Subcutaneous abdominal adipose tissue (tissue), 5 donors: ENCODE measurements at regions not wholly inside any gene's neighbourhood (a gene's known extent, or its start where the extent isn't known, plus 50 kb on each side); places are given as distances from the start of the nearest gene placed in this dataset.

Experiments
- H3K27ac ChIP-seq: one replicate; pipeline ENCODE4 v1.7.0; 2013; ENCODE audit warnings: low read depth, mild to moderate bottlenecking, inconsistent platforms, low read length, moderate library complexity
- H3K27me3 ChIP-seq, 5 donors: one replicate each; pipeline ENCODE4 v1.7.0; 2013; ENCODE audit warnings: low read length in 5 of 5, inconsistent platforms in 1 of 5; ENCODE audit not compliant: control insufficient read depth in 5 of 5, insufficient read depth in 4 of 5
- H3K36me3 ChIP-seq, 5 donors: one replicate each; pipeline ENCODE4 v1.7.0; 2013; ENCODE audit warnings: low read length in 5 of 5; ENCODE audit not compliant: control insufficient read depth in 5 of 5, insufficient read depth in 5 of 5
- H3K4me1 ChIP-seq, 5 donors: one replicate each; pipeline ENCODE4 v1.7.0; 2013; ENCODE audit warnings: low read length in 5 of 5, mild to moderate bottlenecking in 3 of 5, moderate library complexity in 1 of 5; ENCODE audit not compliant: control insufficient read depth in 5 of 5, insufficient read depth in 5 of 5
- H3K4me3 ChIP-seq, 5 donors: one replicate each; pipeline ENCODE4 v1.7.0; 2013; ENCODE audit warnings: low read length in 5 of 5, low read depth in 1 of 5
- H3K9ac ChIP-seq, 5 donors: one replicate each; pipeline ENCODE4 v1.7.0; 2013; ENCODE audit warnings: low read length in 5 of 5, mild to moderate bottlenecking in 4 of 5, moderate library complexity in 3 of 5
- H3K9me3 ChIP-seq, 5 donors: one replicate each; pipeline ENCODE4 v1.7.0; 2013; ENCODE audit warnings: low read length in 5 of 5; ENCODE audit not compliant: control insufficient read depth in 5 of 5
- donor health status: healthy.
- donor health status: healthy.
- donor health status: healthy.
- donor health status: healthy.
- donor health status: healthy.

GRCh38 chr18:38931754-38932050, 1366.1 kb upstream of the CELF4 start:
- Histone ChIP-seq H3K27ac (no peak overlapping the region), H3K27me3 (no peaks in the 10 kb centered on the region), H3K4me3 (no peak overlapping the region), H3K36me3 (no peaks in the 10 kb centered on the region), H3K4me1 (no peaks in the 10 kb centered on the region), H3K9me3 (no peaks in the 10 kb centered on the region), H3K9ac (no peak overlapping the region)

GRCh38 chr18:38930881-38931753, 1365.5 kb upstream of the CELF4 start:
- H3K9ac ChIP-seq, result no peak overlapping the region
- no peaks in the 10 kb centered on the region for H3K9me3 ChIP-seq
- no peak overlapping the region for H3K27ac ChIP-seq
- H3K27me3 ChIP-seq, result no peaks in the 10 kb centered on the region
- H3K4me1 ChIP-seq, result no peaks in the 10 kb centered on the region
- no peak overlapping the region for H3K4me3 ChIP-seq
- H3K36me3 ChIP-seq, result no peaks in the 10 kb centered on the region

DNA sequence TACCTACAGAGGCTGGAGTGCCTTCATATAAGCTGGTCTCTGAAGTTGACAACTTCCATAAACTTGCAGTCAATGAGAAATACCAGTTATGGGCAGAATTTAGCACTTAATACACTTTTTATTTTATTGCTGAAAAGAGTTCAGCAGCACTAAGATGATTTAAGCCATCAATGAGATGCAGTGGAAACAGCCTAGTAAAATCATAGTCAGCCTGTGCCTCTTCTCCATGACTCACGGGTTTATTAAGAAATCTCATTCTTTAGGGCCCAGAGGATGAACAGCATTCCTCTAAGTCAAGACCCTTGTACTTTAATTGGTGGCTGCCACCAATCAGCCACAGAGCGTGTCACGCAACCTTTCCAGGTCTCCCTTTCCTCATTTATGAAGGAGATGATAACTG, 1357.9 kb upstream of the CELF4 start:
- no peaks in the 10 kb centered on the region for H3K4me1 ChIP-seq
- H3K27me3 ChIP-seq, result no peaks in the 10 kb centered on the region
- no peaks in the 10 kb centered on the region for H3K36me3 ChIP-seq
- H3K4me3 ChIP-seq, result no peak overlapping the region
- peaks cover 0 to 4% (median 0%) of the 10 kb centered on the region in 5 donors for H3K9me3 ChIP-seq
- no peak overlapping the region for H3K9ac ChIP-seq
- H3K27ac ChIP-seq, result no peak overlapping the region

- Histone ChIP-seq H3K27me3 (no peaks in the 10 kb centered on the region), H3K4me3 (no peak overlapping the region), H3K9ac (no peak overlapping the region), H3K9me3 (peaks cover 0 to 4% (median 0%) of the 10 kb centered on the region in 5 donors), H3K36me3 (no peaks in the 10 kb centered on the region), H3K4me1 (no peaks in the 10 kb centered on the region), H3K27ac (no peak overlapping the region)
These were observed 1357.5 kb upstream of the CELF4 start for GRCh38 chr18:38923126-38923525.

DNA sequence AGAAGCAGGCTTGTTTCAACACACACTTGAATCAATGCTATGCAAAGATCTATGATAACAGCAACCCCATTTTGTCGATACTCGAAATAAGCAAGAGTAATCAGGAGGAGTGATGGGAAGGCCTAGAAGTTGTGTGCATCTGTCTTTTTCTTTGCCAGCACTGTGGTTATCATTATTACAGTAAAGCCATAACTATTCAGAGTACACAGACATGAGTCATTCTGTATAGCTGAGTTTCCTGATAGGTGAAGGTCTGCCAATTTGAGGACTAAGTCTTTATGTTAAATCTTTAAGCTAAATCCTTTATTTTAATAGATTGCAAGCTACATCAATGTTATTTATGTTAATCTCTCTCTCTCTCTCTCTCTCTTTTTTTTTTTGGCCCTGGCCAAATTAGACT, 1344.4 kb upstream of the CELF4 start:
- no peaks in the 10 kb centered on the region for H3K36me3 ChIP-seq
- no peaks in the 10 kb centered on the region for H3K4me1 ChIP-seq
- no peak overlapping the region for H3K9ac ChIP-seq
- no peaks in the 10 kb centered on the region for H3K9me3 ChIP-seq
- H3K27me3 ChIP-seq, result no peaks in the 10 kb centered on the region
- no peak overlapping the region for H3K27ac ChIP-seq
- H3K4me3 ChIP-seq, result no peak overlapping the region

GRCh38 chr18:38902796-38903195, 1337.2 kb upstream of the CELF4 start:
- Histone ChIP-seq H3K36me3 (no peaks in the 10 kb centered on the region), H3K4me3 (no peak overlapping the region), H3K9ac (no peak overlapping the region), H3K9me3 (peaks cover 0 to 3% (median 0%) of the 10 kb centered on the region in 5 donors), H3K27me3 (no peaks in the 10 kb centered on the region), H3K4me1 (no peaks in the 10 kb centered on the region), H3K27ac (no peak overlapping the region)

DNA sequence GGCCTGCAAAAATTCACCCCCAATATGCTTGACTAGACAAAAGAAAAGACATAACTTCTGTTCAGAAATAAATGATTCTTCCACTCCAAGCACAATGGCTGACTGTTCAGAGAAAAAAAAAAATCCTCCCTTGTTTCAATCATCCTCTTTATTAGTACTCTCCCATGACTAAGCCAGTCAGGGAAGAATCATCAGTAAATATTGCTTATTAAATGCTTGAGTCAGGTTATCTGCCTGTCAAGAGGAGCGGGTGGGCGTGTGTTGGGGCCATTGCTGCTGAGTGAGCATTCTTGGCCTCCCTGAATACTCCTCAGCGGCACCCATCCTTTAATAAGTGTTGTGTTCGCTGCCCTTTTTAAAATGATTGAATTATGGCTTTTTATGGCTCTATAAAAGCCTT, 1334.8 kb upstream of the CELF4 start:
- Histone ChIP-seq H3K27me3 (no peaks in the 10 kb centered on the region), H3K27ac (no peak overlapping the region), H3K4me1 (no peaks in the 10 kb centered on the region), H3K4me3 (no peak overlapping the region), H3K9me3 (peaks cover 0 to 3% (median 0%) of the 10 kb centered on the region in 5 donors), H3K36me3 (no peaks in the 10 kb centered on the region), H3K9ac (no peak overlapping the region)

- H3K9me3 ChIP-seq, result peaks cover 0 to 3% (median 0%) of the 10 kb centered on the region in 5 donors
- no peaks in the 10 kb centered on the region for H3K27me3 ChIP-seq
- H3K4me3 ChIP-seq, result no peak overlapping the region
- H3K36me3 ChIP-seq, result no peaks in the 10 kb centered on the region
- no peak overlapping the region for H3K9ac ChIP-seq
- no peak overlapping the region for H3K27ac ChIP-seq
- H3K4me1 ChIP-seq, result no peaks in the 10 kb centered on the region
These were observed 1334.4 kb upstream of the CELF4 start for GRCh38 chr18:38900031-38900430.

DNA sequence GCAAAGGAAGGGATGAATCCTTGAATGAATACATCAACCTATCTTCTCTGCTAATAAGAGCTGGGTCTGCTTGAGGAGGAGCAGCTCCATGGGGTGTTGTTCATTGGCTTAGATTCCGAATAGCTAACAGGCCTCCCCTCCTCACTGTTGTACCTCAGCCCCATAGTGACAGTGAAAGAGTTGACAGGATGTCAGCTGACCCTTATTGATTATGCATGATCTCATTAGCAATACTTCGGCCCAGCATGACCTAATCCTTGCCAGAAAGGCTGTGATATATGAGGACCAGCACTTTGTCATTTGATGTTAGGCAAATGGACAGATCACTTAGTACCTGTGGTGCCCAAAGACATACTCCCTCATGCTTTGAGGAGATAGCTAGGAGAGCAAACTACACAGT, 1333.7 kb upstream of the CELF4 start:
- no peak overlapping the region for H3K4me3 ChIP-seq
- H3K4me1 ChIP-seq, result no peaks in the 10 kb centered on the region
- no peaks in the 10 kb centered on the region for H3K36me3 ChIP-seq

DNA sequence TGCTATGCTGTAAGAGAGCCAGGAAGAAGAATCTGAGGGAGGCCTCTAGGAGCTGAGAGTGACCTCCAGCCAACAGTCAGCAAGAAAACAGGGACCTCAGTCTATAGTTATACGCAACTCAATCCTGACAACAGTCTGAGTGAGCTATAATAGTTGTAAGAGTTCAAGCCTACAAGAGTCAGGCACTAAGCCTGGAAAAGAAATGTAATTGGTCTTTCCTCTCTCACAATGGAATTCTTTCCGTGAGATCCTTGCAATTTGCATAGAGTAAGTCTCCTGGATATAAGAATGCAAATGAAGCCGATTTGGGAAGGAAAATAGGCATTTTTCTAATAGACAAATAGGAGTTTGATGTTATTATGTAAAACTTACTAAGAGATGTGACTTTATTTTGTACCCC, 1332.6 kb upstream of the CELF4 start:
- Histone ChIP-seq H3K36me3 (no peaks in the 10 kb centered on the region), H3K9me3 (peaks cover 0 to 3% (median 0%) of the 10 kb centered on the region in 5 donors), H3K27ac (no peak overlapping the region), H3K9ac (no peak overlapping the region), H3K27me3 (no peaks in the 10 kb centered on the region), H3K4me1 (no peaks in the 10 kb centered on the region), H3K4me3 (no peak overlapping the region)

More for the DNA sequence above, 1333.7 kb upstream of the CELF4 start:
- H3K27me3 ChIP-seq, result no peaks in the 10 kb centered on the region
- no peak overlapping the region for H3K9ac ChIP-seq
- no peak overlapping the region for H3K27ac ChIP-seq
- peaks cover 0 to 3% (median 0%) of the 10 kb centered on the region in 5 donors for H3K9me3 ChIP-seq
